Natural killer cell (primary cell): ENCODE measurements at regions not wholly inside any gene's neighbourhood (a gene's known extent, or its start where the extent isn't known, plus 50 kb on each side); places are given as distances from the start of the nearest gene placed in this dataset.

Source experiments
- ATAC-seq, 3 donors: fragments of 150-1000 bp in 2 of 3; fragments of 200-7000 bp in 1 of 3; cut with Tn5 transposase; 1 replicate in 1 of 3; 2 replicates in 2 of 3; pipeline ENCODE4 v1.10.0; 2021; ENCODE audit warnings: mild to moderate bottlenecking in 2 of 3, moderate library complexity in 2 of 3
- DNase-seq, 2 donors: peaks; one replicate each; pipeline versions ENCODE4 v3.0.0 to v3.0.0-alpha.2; 2013 to 2021; ENCODE audit warnings: mixed read lengths in 1 of 2
- H3K27ac ChIP-seq: one replicate; pipeline ENCODE4 v1.5.1; 2013; ENCODE audit warnings: mild to moderate bottlenecking, low read length
- H3K27me3 ChIP-seq: one replicate; pipeline ENCODE4 v1.6.1; 2013; ENCODE audit warnings: low read length; ENCODE audit not compliant: control insufficient read depth, insufficient read depth
- H3K36me3 ChIP-seq: one replicate; pipeline ENCODE4 v1.6.1; 2013; ENCODE audit warnings: low read length; ENCODE audit not compliant: control insufficient read depth, insufficient read depth
- H3K4me1 ChIP-seq: one replicate; pipeline ENCODE4 v1.6.1; 2013; ENCODE audit warnings: low read length; ENCODE audit not compliant: control insufficient read depth, insufficient read depth
- H3K4me3 ChIP-seq: one replicate; pipeline ENCODE4 v1.5.1; 2013; ENCODE audit warnings: low read length
- H3K9me3 ChIP-seq: one replicate; pipeline ENCODE4 v1.6.1; 2013; ENCODE audit warnings: low read length; ENCODE audit not compliant: control insufficient read depth, insufficient read depth
- H3K27ac Mint-ChIP-seq, 2 donors: one replicate each; pipeline ENCODE4 v1.8.0; 2022; ENCODE audit warnings: mild to moderate bottlenecking in 2 of 2, mixed read lengths in 2 of 2, moderate library complexity in 1 of 2
- H3K27me3 Mint-ChIP-seq, 2 donors: one replicate each; pipeline ENCODE4 v1.8.0; 2022; ENCODE audit warnings: low read depth in 2 of 2, mixed read lengths in 2 of 2
- H3K36me3 Mint-ChIP-seq: one replicate; pipeline ENCODE4 v1.8.0; 2022; ENCODE audit warnings: mixed read lengths
- H3K4me1 Mint-ChIP-seq, 2 donors: one replicate each; pipeline ENCODE4 v1.8.0; 2022; ENCODE audit warnings: mixed read lengths in 2 of 2
- H3K4me3 Mint-ChIP-seq: one replicate; pipeline ENCODE4 v1.8.0; 2022; ENCODE audit warnings: mild to moderate bottlenecking, moderate library complexity, mixed read lengths
- H3K9me3 Mint-ChIP-seq, 2 donors: one replicate each; pipeline ENCODE4 v1.8.0; 2022; ENCODE audit warnings: mixed read lengths in 2 of 2
- CTCF ChIP-seq: fragments of 200-600 bp; IDR thresholded peaks from one replicate; pipeline ENCODE4 v1.8.0; 2022; ENCODE audit warnings: antibody characterized with exemption
- WGBS: methylation state at CpG from one replicate; pipeline ENCODE4 v1.1.7; 2013; ENCODE audit warnings: missing lambda C conversion rate; ENCODE audit not compliant: insufficient coverage; 5-methylcytosine and 5-hydroxymethylcytosine counted together
- intact Hi-C: fragments of 100-400 bp; cut with micrococcal nuclease; formaldehyde crosslinking; loops from one replicate; pipeline ENCODE4 v1.14.2; 2022

GRCh38 chr16:6803176-6803575 lies 529.5 kb upstream of the RBFOX1 start:
- Mint-ChIP-seq H3K9me3 (peaks cover 0 to 6% of the 10 kb centered on the region in 2 donors), H3K27me3 (no peaks in the 10 kb centered on the region), H3K4me3 (no peak overlapping the region), H3K36me3 (no peaks in the 10 kb centered on the region), H3K4me1 (no peaks in the 10 kb centered on the region), H3K27ac (no peak overlapping the region)
- WGBS = 88% methylated on average over 3 of the region's 3 CpGs
- intact Hi-C loops = no loop called here
- H3K4me1 ChIP-seq = no peaks in the 10 kb centered on the region
- DNase-seq (no peak), ATAC-seq (no peak)
- TF ChIP-seq CTCF = no peak
- no peaks in the 10 kb centered on the region for H3K27me3 ChIP-seq
- H3K4me3 ChIP-seq = no peak overlapping the region
- H3K36me3 ChIP-seq = no peaks in the 10 kb centered on the region
- H3K9me3 ChIP-seq = no peaks in the 10 kb centered on the region
- no peak overlapping the region for H3K27ac ChIP-seq

GRCh38 chr16:6797223-6797622 lies 535.4 kb upstream of the RBFOX1 start:
- H3K27me3 Mint-ChIP-seq = no peaks in the 10 kb centered on the region
- intact Hi-C loops = no loop called here
- TF ChIP-seq CTCF = no peak
- Histone ChIP-seq H3K27me3 (no peaks in the 10 kb centered on the region), H3K4me3 (no peak overlapping the region), H3K36me3 (no peaks in the 10 kb centered on the region), H3K9me3 (no peaks in the 10 kb centered on the region), H3K27ac (no peak overlapping the region), H3K4me1 (no peaks in the 10 kb centered on the region)
- H3K9me3 Mint-ChIP-seq = peaks cover 4 to 7% of the 10 kb centered on the region in 2 donors
- H3K4me3 Mint-ChIP-seq = no peak overlapping the region
- DNase-seq (no peak), ATAC-seq (no peak)
- H3K27ac Mint-ChIP-seq = no peak overlapping the region
- no peaks in the 10 kb centered on the region for H3K4me1 Mint-ChIP-seq
- 94% methylated on average over 3 of the region's 6 CpGs for WGBS
- no peaks in the 10 kb centered on the region for H3K36me3 Mint-ChIP-seq

GRCh38 chr16:6777624-6778023 lies 555.0 kb upstream of the RBFOX1 start:
- H3K36me3 ChIP-seq = no peaks in the 10 kb centered on the region
- intact Hi-C loops = no loop called here
- peaks cover 20 to 24% of the 10 kb centered on the region in 2 donors for H3K4me1 Mint-ChIP-seq
- H3K27me3 ChIP-seq = no peaks in the 10 kb centered on the region
- H3K4me3 Mint-ChIP-seq = peak overlapping the region; percentile 39
- H3K9me3 ChIP-seq = peaks cover 4% of the 10 kb centered on the region
- H3K27me3 Mint-ChIP-seq = no peaks in the 10 kb centered on the region
- no peaks in the 10 kb centered on the region for H3K36me3 Mint-ChIP-seq
- no peaks in the 10 kb centered on the region for H3K9me3 Mint-ChIP-seq
- ATAC-seq (no peak), DNase-seq (no peak)
- H3K27ac ChIP-seq = no peak overlapping the region
- no peaks in the 10 kb centered on the region for H3K4me1 ChIP-seq
- H3K4me3 ChIP-seq = no peak overlapping the region
- no peak for TF ChIP-seq CTCF
- peak overlapping the region; percentile 22 to 47 for H3K27ac Mint-ChIP-seq

- Histone ChIP-seq H3K27me3 (no peaks in the 10 kb centered on the region), H3K4me3 (no peak overlapping the region), H3K36me3 (no peaks in the 10 kb centered on the region), H3K27ac (no peak overlapping the region), H3K4me1 (peaks cover 4% of the 10 kb centered on the region), H3K9me3 (peaks cover 4% of the 10 kb centered on the region)
- Mint-ChIP-seq H3K27ac (peak overlapping the region in 1 of 2 donors; percentile 57), H3K4me3 (no peak overlapping the region), H3K36me3 (no peaks in the 10 kb centered on the region), H3K9me3 (no peaks in the 10 kb centered on the region), H3K27me3 (no peaks in the 10 kb centered on the region), H3K4me1 (peaks cover 20 to 24% of the 10 kb centered on the region in 2 donors)
- DNase-seq (no peak), ATAC-seq (peak in 1 of 3 donors; percentile 29)
- 67% methylated on average over 7 of the region's 7 CpGs for WGBS
- no peak for TF ChIP-seq CTCF
- intact Hi-C loops = no loop called here
Observed at GRCh38 chr16:6775712-6776111, 556.9 kb upstream of the RBFOX1 start.
